Loucy (cell line): ENCODE measurements at regions not wholly inside any gene's neighbourhood (a gene's known extent, or its start where the extent isn't known, plus 50 kb on each side); places are given as distances from the start of the nearest gene placed in this dataset.

Experiments used
- H2AFZ ChIP-seq: fragments of 200-600 bp; sonication (generic); 2 replicates; pipeline ENCODE4 v1.6.0; 2016; ENCODE audit warnings: antibody characterized with exemption, mild to moderate bottlenecking, low read length, moderate library complexity
- H3F3A ChIP-seq: fragments of 200-600 bp; 2 replicates; pipeline ENCODE4 v1.6.0; 2016; ENCODE audit warnings: antibody characterized with exemption, low read depth, mild to moderate bottlenecking
- H3K27me3 ChIP-seq: fragments of 200-600 bp; sonication (generic); 2 replicates; pipeline ENCODE4 v1.6.1; 2014; ENCODE audit warnings: low read length, mild to moderate bottlenecking; ENCODE audit not compliant: insufficient read depth, poor library complexity, severe bottlenecking
- H3K36me3 ChIP-seq: fragments of 200-600 bp; sonication (generic); 2 replicates; pipeline ENCODE4 v1.6.1; 2016; ENCODE audit warnings: low read length; ENCODE audit not compliant: insufficient read depth
- H3K4me1 ChIP-seq: fragments of 200-600 bp; sonication (generic); 2 replicates; pipeline ENCODE4 v1.5.1; 2014; ENCODE audit warnings: low read length, mild to moderate bottlenecking; ENCODE audit not compliant: insufficient read depth, poor library complexity, severe bottlenecking
- H3K4me2 ChIP-seq: fragments of 200-600 bp; sonication (generic); 2 replicates; pipeline ENCODE4 v1.6.0; 2014; ENCODE audit warnings: antibody characterized with exemption, low read length, low read depth, mild to moderate bottlenecking; ENCODE audit not compliant: poor library complexity, severe bottlenecking
- H3K4me3 ChIP-seq: fragments of 200-600 bp; sonication (generic); 2 replicates; pipeline ENCODE4 v1.5.1; 2014; ENCODE audit warnings: low read length, mild to moderate bottlenecking, mixed read lengths; ENCODE audit not compliant: poor library complexity, severe bottlenecking
- H3K79me2 ChIP-seq: fragments of 200-600 bp; sonication (generic); 2 replicates; pipeline ENCODE4 v1.6.1; 2014; ENCODE audit warnings: low read length; ENCODE audit not compliant: insufficient read depth
- H3K9ac ChIP-seq: fragments of 200-600 bp; sonication (generic); 2 replicates; pipeline ENCODE4 v1.6.0; 2014; ENCODE audit warnings: mild to moderate bottlenecking, low read depth, low read length, moderate library complexity; ENCODE audit not compliant: poor library complexity, severe bottlenecking
- H3K9me2 ChIP-seq: fragments of 200-600 bp; sonication (generic); replicated peaks from 2 replicates; pipeline ENCODE4 v1.6.1; 2016; ENCODE audit warnings: low read depth, low read length, mixed read lengths
- H3K9me3 ChIP-seq: fragments of 200-600 bp; sonication (generic); 2 replicates; pipeline ENCODE4 v1.6.1; 2014; ENCODE audit warnings: mild to moderate bottlenecking, antibody characterized with exemption, low read length, low read depth; ENCODE audit not compliant: insufficient read depth
- H4K20me1 ChIP-seq: fragments of 200-600 bp; sonication (generic); 2 replicates; pipeline ENCODE4 v1.6.0; 2014; ENCODE audit warnings: antibody characterized with exemption, low read length, mild to moderate bottlenecking; ENCODE audit not compliant: insufficient read depth, poor library complexity, severe bottlenecking
- CTCF ChIP-seq: fragments of 200-600 bp; sonication (generic); conservative IDR thresholded peaks from 2 replicates; pipeline ENCODE4 v1.5.1; 2014; ENCODE audit warnings: mild to moderate bottlenecking, antibody characterized with exemption, low read length
- EZH2phosphoT487 ChIP-seq: fragments of 200-600 bp; IDR thresholded peaks from 2 replicates; pipeline ENCODE4 v1.6.1; 2018; ENCODE audit warnings: antibody characterized with exemption, mild to moderate bottlenecking, moderate library complexity, borderline replicate concordance

- Histone ChIP-seq H3K9me2 (no peaks in the 10 kb centered on the region), H3K27me3 (no peaks in the 10 kb centered on the region), H3F3A (no peaks in the 10 kb centered on the region), H3K4me3 (no peak overlapping the region), H4K20me1 (no peaks in the 10 kb centered on the region), H3K79me2 (no peaks in the 10 kb centered on the region), H3K36me3 (no peaks in the 10 kb centered on the region), H2AFZ (no peak overlapping the region), H3K4me2 (no peak overlapping the region), H3K4me1 (no peaks in the 10 kb centered on the region), H3K9ac (no peak overlapping the region), H3K9me3 (no peaks in the 10 kb centered on the region)
- no peak for TF ChIP-seq CTCF
- TF ChIP-seq EZH2phosphoT487: no peak
Measured at GRCh38 chr5:167466992-167467391, 824.5 kb upstream of the WWC1 start.

DNA sequence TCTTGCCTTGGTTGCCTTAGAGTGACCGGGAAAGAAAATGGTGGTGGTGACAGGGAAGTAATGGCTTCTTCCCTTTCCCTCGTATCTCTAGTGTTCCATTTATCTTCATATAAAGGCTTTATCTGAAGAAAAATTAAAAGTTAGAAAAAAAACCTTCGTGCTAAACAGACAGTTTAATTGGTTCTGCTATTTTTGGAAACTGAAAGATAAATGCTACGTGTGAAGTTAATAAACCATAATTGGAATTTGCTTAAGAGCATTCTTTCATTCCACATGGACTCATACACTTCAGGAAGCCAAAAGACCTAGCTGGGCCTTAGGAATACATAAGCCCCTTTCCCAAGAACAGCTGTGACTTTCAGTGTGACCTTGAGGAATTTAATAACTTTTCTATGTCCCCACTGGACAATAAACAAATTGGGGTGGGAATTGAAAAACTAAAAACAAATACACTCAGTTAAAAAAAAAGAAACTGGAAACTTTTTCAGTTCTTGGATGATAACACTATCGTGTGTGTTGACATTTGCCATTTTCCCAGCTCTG, 818.8 kb upstream of the WWC1 start:
- H3K4me2 ChIP-seq: no peak overlapping the region
- no peaks in the 10 kb centered on the region for H3K36me3 ChIP-seq
- no peaks in the 10 kb centered on the region for H3K79me2 ChIP-seq
- H3K27me3 ChIP-seq: no peaks in the 10 kb centered on the region
- H3F3A ChIP-seq: no peaks in the 10 kb centered on the region
- no peaks in the 10 kb centered on the region for H3K4me1 ChIP-seq
- no peaks in the 10 kb centered on the region for H4K20me1 ChIP-seq
- TF ChIP-seq EZH2phosphoT487: no peak
- TF ChIP-seq CTCF: no peak
- no peak overlapping the region for H3K9ac ChIP-seq
- H2AFZ ChIP-seq: no peak overlapping the region
- H3K9me2 ChIP-seq: no peaks in the 10 kb centered on the region
- no peaks in the 10 kb centered on the region for H3K9me3 ChIP-seq
- H3K4me3 ChIP-seq: no peak overlapping the region

DNA sequence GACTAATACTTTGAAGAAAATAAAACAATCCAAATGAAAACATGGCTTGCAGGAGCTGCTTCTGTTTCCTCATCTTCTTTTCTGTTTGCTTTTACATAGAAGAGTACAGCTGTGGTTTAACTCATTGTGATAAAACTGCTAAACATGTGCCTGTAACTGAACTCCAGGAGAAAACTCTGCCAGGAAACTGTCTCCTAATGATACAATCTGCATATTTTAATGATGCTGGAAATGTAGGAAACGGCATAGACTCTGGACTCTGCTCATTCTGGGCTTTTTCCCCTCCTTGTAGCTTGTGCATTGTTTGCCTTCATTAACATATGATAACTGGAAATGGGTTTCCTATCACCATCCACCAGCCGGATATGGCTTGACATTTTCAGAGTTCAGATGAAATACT, 813.3 kb upstream of the WWC1 start:
- Histone ChIP-seq H3K4me3 (no peak overlapping the region), H3K36me3 (no peaks in the 10 kb centered on the region), H4K20me1 (no peaks in the 10 kb centered on the region), H3K9me2 (no peaks in the 10 kb centered on the region), H3K4me2 (no peak overlapping the region), H2AFZ (no peak overlapping the region), H3K9ac (no peak overlapping the region), H3K4me1 (no peaks in the 10 kb centered on the region), H3K79me2 (no peaks in the 10 kb centered on the region), H3F3A (no peaks in the 10 kb centered on the region), H3K9me3 (no peaks in the 10 kb centered on the region), H3K27me3 (no peaks in the 10 kb centered on the region)
- TF ChIP-seq CTCF: no peak
- TF ChIP-seq EZH2phosphoT487: no peak
